HG03469 (cell line): ENCODE measurements at regions not wholly inside any gene's neighbourhood (a gene's known extent, or its start where the extent isn't known, plus 50 kb on each side); places are given as distances from the start of the nearest gene placed in this dataset.

Source experiments
- ATAC-seq: cut with Tn5 transposase; IDR thresholded peaks from one replicate; pipeline ENCODE4 v1.9.1; 2021; ENCODE audit warnings: mild to moderate bottlenecking, moderate library complexity, moderate number of reproducible peaks; ENCODE audit not compliant: unreplicated experiment

DNA sequence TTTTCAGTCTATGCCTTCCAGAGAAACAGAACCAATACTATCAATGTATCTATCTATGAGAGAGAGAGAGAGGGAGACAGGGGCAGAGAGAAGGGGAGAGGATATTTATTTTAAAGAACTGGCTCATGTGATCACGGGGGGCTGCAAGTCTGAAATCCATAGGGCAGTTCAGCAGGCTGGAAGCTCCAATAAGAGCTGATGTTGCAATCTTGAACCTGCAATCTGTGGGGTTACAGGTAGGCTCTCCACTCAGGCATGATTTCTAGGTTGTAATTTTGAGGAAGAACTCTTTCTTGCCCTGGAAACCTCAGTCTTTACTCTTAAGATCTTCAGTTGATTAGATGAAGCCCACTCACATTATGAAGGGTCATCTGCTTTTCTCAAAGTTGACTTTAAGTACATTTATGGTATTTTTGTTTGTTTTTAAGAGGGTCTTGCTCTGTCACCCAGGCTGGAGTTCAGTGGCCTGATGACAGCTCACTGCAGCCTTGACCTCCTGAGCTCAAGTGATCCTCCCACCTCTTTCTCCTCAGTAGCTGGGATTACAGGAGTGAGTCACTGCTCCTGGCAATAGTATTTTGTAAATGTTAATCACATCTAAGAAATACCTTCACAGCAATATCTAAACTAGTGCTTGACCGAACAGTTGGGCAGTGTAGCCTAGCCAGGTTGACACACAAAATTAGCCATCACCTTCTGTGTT is 376.4 kb downstream of the FGF9 start:
- no peak for ATAC-seq

DNA sequence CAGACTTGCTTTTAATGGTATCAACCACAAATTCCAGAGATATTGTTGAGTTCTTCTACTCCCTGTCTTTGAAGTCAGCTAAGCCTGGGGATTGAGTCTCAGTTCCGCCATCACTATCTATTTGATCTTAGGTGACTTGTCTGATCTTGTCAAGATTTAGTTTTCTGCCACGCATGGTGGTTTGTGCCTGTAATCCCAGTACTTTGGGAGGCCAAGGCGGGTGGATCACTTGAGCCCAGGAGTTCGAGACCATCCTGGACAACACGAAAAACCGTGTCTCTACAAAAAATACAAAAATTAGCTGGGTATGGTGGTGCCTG is 376.9 kb downstream of the FGF9 start:
- ATAC-seq: no peak

DNA sequence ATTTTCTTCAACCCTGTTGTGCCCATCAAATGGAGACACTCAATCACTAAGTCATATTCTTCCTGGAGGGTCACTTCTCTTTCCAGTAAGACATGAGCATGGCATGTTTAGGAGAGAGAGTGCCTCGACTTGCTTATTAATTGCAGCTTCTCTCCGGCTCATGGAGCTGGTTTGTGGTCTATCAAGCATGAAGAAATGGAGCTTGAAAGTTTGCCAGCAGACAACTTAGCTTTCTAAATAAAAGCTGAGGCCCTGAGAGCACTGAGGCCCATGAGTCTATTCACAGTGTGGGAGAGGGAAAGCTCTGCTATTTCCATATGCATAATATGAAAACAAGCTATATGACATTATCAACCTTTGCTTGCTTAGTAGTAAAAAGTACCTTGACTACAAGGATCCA is 378.5 kb downstream of the FGF9 start:
- no peak for ATAC-seq

DNA sequence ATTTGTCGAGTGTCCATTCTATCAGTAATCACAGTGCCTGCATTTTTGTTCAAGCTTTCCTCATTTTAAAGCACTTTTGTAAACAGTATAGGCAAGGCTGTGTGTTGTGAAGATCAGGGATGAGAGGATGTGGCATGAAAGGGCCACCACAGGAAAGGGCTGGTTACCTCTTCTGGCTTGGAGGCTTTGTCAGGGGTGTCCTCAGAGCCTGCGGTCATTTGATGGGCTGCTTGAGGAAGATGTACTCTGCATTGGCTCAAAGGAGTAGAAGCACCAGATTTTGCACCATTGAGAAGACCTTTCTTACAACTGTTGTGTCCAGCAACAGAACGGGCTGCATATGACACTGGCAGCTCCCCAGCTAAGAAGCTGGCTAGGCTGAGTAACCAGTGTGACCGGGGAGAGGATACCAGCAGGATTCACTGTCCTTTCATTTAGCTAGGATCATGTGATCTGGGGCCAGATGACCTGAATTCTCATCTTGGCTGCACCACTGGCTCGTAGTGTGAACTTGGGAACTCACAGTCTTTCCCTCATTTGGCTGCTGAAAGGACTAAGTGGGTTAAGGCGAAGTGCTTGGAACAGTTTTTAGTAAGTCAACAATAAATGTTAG is 380.2 kb downstream of the FGF9 start:
- ATAC-seq: no peak

DNA sequence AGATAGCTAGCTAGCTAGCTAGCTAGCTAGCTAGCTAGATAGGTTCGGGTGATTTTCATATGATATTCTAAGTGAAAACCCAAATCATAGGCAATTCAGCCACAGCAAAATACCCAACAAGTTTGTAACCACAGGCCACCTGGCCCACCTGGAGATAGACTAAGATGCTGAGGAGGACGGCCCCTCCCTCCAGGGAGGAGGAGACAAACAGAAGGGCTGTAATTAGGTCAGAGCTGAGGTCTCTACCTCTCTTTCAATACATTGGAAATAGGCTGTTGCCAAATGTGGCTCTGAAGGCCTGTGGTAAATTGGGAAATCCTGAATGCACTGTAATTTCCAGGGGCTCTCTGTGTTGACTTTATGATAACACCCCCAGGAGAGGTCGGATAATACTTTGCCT is 382.2 kb downstream of the FGF9 start:
- no peak for ATAC-seq

DNA sequence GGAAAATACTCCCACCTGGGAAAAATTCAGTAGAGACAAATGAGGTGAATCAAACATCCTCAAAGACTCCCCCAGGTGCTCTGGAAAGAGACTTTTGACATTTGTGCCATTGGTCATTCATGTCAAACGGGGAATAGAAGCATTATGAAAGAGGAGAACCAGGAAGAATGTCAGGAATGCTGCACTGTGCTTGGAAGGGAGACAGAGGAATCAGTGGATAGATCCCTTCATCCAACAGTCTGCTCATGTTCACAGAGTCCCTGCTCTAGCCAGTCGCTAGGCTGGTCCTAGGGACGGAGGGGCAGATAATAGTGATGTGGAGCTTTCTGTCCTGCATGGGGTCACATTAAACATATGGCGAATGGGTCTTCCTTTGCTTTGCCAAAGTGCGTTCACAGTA is 384.4 kb downstream of the FGF9 start:
- ATAC-seq: no peak

DNA sequence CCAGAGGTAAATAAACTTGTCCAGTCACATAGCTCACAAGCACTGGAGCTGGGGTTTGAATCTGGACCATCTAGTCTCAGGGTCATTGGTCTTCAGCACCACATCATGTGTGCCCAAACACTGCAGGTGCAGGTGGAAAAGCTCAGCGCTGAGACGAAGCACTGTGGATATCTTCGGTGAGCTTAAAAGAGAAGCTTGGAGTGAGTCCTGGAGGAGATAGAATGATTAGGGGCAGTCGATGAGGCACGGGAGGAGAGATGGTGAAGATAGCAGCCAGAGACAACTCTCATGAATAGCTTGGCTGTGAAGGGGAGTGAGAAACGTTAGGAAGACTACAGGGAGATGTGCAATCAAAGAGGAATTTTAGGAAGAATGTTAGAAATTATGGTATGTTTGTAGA is 389.3 kb downstream of the FGF9 start:
- no peak for ATAC-seq

DNA sequence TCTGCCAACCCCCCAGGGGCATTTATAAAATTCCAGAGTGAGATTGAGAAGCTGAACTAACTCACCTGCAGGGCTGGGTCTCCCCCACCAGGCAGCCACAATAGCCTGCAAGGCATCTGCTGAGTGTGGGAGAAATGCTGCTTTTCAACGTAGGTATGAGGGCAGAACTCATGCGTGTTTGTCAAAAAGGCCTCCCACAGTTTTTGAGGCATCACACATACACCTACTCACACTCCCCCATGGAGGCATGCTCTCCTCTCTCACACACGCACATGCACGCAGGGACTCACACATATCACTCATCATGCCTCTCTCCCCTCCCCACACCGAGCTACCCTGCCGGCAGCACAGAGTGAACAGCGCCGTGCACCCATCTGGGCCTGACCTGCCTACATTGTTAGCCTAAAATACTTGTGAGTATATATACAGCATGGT is 390.5 kb downstream of the FGF9 start:
- ATAC-seq: peak; percentile 61

DNA sequence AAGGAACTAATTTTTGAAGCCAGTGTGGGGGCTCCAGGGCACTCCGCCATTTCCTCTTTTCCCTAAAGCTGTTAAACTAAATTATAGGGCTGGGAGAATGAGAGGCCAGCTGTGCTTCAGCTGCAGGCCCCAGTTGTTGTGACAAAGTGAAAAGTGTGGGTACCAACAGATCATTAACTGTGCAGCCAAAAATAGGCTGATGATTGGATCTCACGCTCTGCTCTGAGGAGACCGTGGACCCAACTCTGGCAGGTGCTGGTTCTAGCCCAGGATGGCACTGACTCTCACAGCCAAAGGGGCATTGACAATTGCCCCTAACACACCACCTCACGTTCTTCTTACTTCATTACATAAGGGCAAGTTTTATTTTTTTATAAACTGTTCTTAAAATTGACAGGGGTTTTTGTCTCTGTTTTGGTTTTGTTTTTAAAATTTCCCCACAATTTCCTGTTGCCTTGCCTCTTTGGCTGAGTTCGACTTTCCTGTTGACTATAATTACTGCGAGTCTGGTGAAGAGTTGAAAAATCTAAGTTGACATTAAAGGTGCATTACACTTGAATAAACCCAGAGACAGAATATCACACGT is 391.0 kb downstream of the FGF9 start:
- ATAC-seq: peak; percentile 43

DNA sequence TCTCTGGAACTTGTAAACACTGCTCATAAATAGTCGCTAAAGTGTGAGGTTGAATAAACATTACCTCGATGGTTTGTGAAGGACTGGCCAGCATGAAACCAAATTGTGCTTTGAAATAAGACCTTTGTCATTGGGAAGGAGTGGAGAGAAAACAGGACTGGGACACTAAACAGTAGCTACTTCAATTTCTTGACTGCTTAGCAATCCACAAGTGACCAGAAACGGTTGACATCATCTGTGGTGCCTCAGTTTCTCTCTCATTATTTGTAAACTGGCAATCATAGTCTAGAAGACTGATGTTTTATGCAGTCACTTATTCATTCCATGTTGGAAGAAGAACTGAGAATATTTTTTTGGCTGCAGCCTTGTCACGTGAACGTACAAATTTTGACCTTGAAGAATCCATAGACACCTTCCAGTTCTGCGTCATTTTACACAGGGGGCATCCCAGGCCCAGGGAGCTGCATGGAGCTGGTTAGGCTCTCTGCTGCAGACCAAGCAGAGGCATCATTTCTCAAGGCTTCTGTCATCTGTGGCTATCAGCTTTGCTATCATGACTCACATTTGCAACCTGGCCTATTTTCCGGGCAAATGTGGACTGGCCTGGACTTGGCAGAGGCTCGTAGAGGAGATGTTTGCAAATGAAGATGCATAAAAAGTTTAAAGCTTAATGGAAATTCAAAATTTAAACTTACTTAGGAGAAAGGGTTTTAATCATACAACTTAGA is 391.8 kb downstream of the FGF9 start:
- ATAC-seq: no peak

DNA sequence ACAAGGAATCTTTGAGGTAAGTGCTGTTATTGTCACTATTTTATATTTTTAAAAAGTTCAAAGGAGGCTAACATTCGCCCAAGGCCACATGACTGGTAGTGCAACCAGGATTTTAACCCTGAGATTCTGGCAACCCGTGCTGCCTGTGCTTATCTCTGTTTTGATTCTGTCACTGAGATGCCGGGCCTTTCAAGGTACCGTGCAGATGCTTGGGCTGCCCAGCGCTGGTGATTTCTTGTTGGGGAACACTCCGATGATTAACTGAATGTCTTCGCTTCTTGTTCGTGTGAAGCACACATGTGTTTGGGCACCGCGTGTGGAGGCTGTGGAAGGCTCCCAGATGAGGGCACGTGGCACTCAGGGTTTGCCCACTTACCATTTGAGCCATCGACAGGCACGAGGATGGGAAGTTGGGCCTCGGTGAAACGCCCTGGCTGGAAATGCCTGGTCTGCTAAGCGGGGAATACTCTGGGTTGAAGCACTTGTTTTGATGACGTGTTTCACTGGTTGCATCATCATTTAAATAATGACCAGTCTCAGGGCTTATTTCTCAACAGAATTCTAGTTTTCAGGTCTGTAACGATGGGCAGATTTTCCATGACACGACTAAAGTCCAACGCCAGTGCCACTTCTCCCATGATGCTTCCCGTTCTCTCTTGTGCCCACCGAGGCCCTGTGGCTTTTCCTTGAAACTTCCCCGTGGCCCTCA is 392.7 kb downstream of the FGF9 start:
- ATAC-seq: no peak

DNA sequence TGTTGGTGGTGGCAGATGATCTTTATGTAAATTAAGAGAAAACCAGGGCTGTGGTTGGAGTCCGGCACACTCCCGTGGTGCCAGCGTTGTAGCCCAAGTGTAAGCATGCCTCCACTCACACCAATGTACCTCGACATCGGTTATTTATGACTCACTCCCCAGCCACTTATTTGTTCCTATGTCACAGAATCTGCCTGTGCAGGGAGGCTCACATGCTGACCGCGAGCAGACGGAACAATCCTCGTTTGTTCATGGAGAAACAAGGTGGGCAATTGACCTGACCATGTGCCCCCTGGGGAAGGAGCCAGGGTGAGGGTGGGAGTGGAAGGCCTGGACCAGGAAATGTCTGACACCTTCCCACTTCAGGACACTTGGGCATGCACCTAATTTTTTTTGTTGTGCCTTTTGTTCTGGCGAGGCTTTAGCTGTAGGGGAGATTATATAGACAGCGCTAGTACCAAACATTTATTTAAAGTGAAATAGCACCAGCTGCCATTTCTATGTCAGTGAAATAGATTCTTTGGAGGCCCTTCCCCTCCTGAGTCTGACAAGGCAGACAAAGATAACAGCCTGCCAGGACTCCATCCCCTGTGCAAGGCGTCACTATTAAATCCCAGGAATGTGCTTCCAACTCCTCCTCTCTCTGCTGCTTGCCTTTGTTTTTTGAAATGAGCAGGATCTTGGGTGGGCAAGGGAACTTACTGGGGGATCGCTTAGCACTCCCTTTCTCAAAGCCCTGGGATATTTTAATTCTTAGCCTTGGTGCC is 394.2 kb downstream of the FGF9 start:
- ATAC-seq: no peak

DNA sequence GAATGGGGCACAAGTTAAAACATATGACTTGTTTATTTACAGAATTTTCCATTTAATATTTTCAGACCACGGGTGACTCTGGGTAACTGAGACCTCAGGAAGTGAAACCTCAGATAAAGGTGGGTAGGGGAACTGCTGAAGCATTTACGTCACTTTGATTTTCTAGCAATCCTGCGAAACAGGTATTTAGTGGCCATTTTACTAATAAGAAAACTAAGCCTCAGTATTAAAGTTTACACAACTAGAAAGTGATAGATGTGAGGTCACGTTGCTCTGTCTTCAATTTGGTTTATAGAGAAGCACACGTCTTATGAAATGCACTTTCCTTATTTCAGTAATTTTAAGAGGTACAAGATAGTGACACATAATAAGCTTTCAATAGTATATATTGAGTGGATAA is 402.8 kb downstream of the FGF9 start:
- ATAC-seq: peak; percentile 56

DNA sequence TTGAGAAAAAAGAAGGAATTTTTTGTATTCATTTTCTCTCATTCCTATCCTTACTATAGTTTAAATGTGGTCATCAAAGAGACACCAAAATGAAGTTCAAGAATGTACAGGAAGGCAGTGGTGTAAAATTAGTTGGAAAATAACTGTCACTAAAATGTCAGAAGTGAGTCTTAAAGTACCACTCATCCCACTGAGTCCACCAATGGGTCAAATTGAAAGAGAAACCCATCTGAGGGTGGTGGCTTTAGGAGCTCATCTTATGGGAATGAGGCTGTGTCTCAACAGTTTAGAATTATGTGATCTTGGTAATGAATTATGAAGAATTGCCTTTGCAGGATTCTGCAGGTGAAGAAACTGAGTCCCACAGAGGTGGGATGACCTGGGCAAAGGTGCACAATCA is 403.5 kb downstream of the FGF9 start:
- no peak for ATAC-seq

DNA sequence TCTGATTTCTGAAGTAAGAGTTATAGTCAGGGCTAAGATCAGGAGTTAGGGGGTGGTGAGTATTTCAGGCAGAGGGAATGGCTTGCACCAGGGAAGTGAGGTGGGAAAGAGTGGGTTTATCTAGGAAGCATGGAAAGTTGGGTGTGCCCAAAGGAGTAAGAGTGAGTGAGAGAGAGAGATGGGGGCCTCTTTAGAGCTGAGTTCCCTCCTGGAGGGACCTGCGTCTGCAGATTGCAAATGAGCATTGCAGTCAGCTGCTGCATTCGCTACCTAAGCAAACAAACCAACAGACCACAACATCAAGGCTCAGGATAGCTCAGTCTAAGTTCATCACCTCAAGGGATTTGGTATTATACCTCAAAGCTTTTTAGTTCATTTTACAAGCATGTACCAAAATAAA is 405.8 kb downstream of the FGF9 start:
- ATAC-seq: peak; percentile 35

DNA sequence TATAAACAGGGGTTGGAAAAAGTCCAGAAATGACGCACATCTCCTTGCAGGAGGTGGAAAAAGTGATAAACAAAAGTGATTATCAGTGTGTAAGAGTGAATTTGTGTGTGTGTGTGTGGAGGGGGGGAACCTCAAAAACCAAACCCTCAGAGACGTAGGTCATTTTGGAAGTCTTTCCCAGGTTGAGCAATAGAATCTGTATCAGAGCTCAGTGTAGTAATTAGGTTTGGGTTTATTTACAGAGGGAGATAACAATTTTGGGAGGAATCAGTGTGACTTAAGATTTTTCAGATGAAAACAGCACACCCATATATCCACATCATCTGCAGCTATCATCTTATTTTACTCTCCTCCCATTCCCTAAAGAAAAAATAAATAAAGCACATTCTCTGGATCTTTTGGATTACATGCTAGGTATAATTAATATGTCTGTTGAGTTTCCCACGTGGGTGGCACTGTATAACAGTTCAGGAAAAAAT is 406.4 kb downstream of the FGF9 start:
- ATAC-seq: no peak

DNA sequence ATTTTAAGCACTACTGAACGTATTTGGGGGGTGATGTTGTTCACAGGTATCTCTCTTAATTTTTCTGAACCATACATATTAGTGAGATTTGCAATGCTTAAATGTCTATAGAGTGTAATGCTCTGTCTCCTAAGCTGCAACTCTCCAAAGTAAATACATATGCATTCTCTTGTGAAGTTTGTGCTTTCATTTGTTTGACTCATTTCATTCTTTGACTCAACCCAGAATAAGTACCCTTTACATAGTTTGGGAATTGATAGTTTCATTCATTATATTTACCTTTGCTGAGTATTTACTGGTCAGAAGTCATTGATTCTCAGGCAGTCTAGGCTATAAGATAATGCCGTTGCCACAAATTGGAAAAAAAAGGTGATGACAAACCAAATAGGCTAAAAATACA is 406.9 kb downstream of the FGF9 start:
- ATAC-seq: no peak

DNA sequence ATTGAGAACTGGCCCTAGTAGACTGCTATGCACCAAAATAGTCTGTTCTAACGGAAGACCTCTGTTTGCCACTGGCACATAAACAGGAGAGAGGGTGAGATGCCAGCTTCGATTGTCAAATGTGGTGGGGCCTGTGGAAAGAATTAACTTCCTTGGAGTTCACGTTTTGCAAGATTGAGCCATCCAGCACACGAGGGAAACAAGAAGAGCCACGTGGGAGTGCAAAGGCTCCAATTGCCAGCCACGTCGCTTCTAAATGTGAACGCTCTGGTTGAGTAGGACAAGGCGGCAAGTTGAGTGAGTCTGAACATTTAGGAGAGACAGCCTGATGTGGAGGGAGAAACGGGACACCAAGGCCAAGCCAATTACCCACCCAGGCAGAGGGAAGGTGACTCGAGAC is 409.1 kb downstream of the FGF9 start:
- ATAC-seq: no peak

DNA sequence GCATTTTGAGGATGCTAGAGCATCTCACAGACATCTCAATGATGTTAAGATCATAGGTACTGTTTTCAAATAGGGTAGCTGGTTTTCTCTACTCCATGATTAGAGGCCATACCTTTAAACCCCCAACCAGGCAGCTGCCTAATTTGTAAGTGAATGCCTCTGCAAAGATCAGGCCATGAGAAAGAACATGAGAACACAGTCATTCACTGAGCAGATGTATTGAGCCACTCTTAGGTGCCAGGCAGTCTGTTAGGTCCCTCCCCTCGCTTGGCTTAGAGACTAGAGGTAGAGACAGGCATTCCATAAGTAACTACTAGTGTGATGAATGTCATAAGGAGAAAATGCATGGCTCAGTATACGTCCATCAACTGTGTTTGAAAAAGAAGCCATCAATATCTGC is 410.0 kb downstream of the FGF9 start:
- no peak for ATAC-seq

DNA sequence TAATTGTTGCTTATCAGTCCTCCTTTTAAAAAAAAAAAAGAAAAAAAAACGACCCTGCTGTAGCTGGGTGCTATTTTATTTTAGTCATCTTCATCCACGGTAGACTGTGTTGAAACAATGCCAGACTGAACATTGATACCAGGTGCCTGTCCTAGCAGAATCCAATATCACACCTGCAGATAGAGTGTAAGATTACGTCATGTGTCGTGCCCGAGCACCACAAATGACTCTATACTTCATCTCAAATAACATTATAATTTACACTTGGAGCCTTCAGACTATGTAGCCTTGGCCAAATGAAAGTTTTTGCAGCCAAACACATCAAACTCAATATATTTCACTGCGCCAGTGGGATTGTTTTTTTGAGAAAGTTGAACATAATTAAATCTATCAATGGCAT is 410.6 kb downstream of the FGF9 start:
- ATAC-seq: no peak

DNA sequence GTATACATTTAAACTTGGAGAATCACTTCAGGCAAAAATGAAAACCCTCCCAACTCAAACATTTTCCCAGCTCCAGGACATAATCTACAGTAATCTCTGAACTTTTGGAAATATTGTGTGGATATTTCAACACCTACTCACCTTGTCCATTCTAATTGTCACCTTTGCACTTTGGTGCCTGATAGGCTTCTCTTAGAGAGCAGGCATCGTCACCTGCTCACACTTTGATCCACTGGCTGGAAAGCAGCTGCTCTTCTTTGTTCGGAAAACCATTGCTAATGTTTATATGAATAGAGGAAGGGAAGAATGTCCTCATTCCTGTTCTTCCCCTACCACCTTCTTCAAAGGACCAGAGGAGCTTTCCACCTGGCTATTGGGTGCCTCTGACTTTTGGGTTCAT is 411.2 kb downstream of the FGF9 start:
- ATAC-seq: no peak
